Left lung (tissue), 4 donors: ENCODE measurements at regions not wholly inside any gene's neighbourhood (a gene's known extent, or its start where the extent isn't known, plus 50 kb on each side); places are given as distances from the start of the nearest gene placed in this dataset.

Experiments
- ATAC-seq: fragments of 200-7000 bp; cut with Tn5 transposase; one replicate; pipeline ENCODE4 v1.9.1; 2020; ENCODE audit warnings: moderate library complexity
- DNase-seq, 4 donors: peaks; one replicate each; pipeline ENCODE4 v3.0.0-alpha.2; 2013 to 2020
- H3K27ac ChIP-seq, 2 donors: fragments of 200-600 bp; sonication (generic) in 1 of 2; one replicate each; pipeline versions ENCODE4 v1.5.0 to v1.8.0; 2020 to 2021
- H3K27me3 ChIP-seq, 2 donors: fragments of 200-600 bp; sonication (generic) in 1 of 2; one replicate each; pipeline versions ENCODE4 v1.5.0 to v1.8.0; 2020 to 2021
- H3K36me3 ChIP-seq, 2 donors: fragments of 200-600 bp; sonication (generic) in 1 of 2; one replicate each; pipeline versions ENCODE4 v1.5.0 to v1.8.0; 2020 to 2021
- H3K4me1 ChIP-seq, 2 donors: fragments of 200-600 bp; one replicate each; pipeline ENCODE4 v1.8.0; 2021
- H3K4me3 ChIP-seq, 2 donors: fragments of 200-600 bp; sonication (generic) in 1 of 2; one replicate each; pipeline versions ENCODE4 v1.5.0 to v1.8.0; 2020 to 2021; ENCODE audit warnings: mild to moderate bottlenecking in 1 of 2
- H3K9me3 ChIP-seq, 2 donors: fragments of 200-600 bp; sonication (generic) in 1 of 2; one replicate each; pipeline versions ENCODE4 v1.5.0 to v1.8.0; 2020 to 2021
- intact Hi-C, 2 donors: fragments of 100-400 bp; cut with DNase I; formaldehyde crosslinking; loops; one replicate each; pipeline versions ENCODE4 v1.11.2 to v1.14.2; 2022
- TF ChIP-seq, protein P1 (sequence below), 2 donors: fragments of 200-600 bp; sonication (generic) in 1 of 2; IDR thresholded peaks; one replicate each; pipeline versions ENCODE4 v1.5.0 to v1.8.0; 2021; ENCODE audit warnings: antibody characterized with exemption in 2 of 2
- donor health status: DM: no; HTN: yes; CAD: no.
- donor health status: DM: no; HTN: no; CAD: no.

DNA sequence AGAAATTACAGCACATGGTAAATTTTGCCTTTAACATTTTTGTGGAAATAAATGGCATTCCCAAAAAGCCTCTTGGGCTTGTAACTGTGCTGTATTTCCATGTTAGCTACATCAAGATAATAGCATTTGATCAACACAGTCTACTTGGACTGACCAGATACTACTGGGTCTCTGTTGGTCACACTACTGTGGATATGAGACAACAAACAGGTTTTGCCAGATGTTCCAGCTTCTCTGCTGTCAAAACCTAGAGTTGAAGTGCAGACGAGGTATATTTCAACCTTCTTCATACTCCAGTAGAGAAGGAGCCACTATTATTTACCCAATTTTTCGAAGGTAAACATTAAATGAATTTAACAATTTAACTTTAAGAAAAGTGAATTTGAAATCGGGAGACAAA lies 284.7 kb upstream of the CITED2 start:
- Histone ChIP-seq H3K27me3 (no peaks in the 10 kb centered on the region), H3K27ac (no peak overlapping the region), H3K36me3 (no peaks in the 10 kb centered on the region), H3K4me3 (no peak overlapping the region), H3K9me3 (peaks cover 0 to 7% of the 10 kb centered on the region in 2 donors), H3K4me1 (no peaks in the 10 kb centered on the region)
- TF ChIP-seq, protein P1, sequence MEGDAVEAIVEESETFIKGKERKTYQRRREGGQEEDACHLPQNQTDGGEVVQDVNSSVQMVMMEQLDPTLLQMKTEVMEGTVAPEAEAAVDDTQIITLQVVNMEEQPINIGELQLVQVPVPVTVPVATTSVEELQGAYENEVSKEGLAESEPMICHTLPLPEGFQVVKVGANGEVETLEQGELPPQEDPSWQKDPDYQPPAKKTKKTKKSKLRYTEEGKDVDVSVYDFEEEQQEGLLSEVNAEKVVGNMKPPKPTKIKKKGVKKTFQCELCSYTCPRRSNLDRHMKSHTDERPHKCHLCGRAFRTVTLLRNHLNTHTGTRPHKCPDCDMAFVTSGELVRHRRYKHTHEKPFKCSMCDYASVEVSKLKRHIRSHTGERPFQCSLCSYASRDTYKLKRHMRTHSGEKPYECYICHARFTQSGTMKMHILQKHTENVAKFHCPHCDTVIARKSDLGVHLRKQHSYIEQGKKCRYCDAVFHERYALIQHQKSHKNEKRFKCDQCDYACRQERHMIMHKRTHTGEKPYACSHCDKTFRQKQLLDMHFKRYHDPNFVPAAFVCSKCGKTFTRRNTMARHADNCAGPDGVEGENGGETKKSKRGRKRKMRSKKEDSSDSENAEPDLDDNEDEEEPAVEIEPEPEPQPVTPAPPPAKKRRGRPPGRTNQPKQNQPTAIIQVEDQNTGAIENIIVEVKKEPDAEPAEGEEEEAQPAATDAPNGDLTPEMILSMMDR (IDR thresholded peaks at IDR 0.05), result no peak
- ATAC-seq (no peak), DNase-seq (no peak)
- intact Hi-C loops, result no loop called here

DNA sequence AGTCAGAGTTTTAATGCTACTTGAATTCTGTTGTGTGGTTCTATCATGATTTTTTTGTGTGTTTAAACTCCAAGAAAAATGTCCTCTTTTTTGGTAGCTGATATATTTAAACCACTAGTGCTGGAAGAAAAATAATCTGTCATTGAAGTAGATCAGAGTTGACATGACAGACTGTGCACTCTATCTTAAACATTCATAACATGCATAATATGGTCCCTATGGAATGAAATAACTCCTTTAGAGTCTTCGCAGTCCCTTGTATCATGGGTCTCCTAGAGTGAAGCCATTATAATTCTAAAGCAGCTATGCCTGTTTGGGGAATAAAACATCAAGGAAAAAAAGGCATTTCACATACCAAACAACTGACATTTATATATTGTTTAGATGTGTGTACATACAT lies 282.7 kb upstream of the CITED2 start:
- intact Hi-C loops, result no loop called here
- Histone ChIP-seq H3K9me3 (no peaks in the 10 kb centered on the region), H3K27me3 (no peaks in the 10 kb centered on the region), H3K27ac (no peak overlapping the region), H3K4me1 (no peaks in the 10 kb centered on the region), H3K4me3 (no peak overlapping the region), H3K36me3 (no peaks in the 10 kb centered on the region)
- TF ChIP-seq, protein P1 (IDR thresholded peaks at IDR 0.05), result no peak
- DNase-seq (no peak), ATAC-seq (no peak)

DNA sequence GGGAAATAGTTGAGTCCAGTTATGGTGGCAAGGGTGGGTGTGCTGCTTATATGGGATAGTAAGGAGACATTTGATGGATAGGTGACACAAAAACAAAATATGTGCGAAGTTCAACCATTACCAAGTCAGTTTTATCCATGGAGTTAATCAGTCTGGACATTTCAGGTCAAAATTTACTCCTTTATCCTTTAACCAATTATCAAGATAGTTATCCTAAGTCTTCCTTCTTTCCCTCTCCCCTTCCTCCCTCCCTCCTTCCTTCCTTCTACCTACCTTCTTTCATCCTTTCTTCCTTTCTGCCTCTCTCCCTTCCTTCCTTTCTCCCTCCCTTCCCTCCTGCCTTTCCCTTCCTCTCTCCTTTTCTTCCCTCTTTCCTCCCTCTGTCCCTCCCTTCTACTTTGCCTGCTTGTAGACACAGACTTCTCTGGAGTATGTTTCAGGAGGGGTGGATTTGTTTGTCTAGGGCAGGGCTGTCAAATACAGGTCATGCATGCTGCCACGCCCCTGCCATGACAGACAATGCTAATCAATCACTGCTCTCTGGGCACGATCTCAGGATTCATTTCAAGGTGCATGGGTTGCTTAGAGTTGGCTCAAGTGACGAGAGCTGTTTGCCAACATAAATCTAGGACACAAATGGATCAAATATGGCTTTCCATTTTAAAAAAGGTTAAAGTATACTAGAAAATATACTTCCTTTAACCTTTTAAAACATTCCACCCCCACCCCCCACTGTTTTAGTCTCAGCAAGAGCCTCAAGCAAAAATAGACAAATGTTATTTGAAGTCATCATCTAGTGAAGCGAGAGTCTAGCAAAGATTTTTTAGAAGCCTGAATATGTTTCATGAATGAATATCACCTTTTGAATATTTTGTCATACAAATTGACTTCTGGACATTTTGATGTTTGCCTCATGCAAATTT lies 281.6 kb upstream of the CITED2 start:
- ATAC-seq (peak; percentile 84), DNase-seq (no peak)
- no peaks in the 10 kb centered on the region for H3K36me3 ChIP-seq
- TF ChIP-seq, protein P1 (IDR thresholded peaks at IDR 0.05), result no peak
- no peaks in the 10 kb centered on the region for H3K9me3 ChIP-seq
- no peaks in the 10 kb centered on the region for H3K4me1 ChIP-seq
- no peaks in the 10 kb centered on the region for H3K27me3 ChIP-seq
- intact Hi-C loops, result no loop called here
- H3K4me3 ChIP-seq, result no peak overlapping the region
- no peak overlapping the region for H3K27ac ChIP-seq

DNA sequence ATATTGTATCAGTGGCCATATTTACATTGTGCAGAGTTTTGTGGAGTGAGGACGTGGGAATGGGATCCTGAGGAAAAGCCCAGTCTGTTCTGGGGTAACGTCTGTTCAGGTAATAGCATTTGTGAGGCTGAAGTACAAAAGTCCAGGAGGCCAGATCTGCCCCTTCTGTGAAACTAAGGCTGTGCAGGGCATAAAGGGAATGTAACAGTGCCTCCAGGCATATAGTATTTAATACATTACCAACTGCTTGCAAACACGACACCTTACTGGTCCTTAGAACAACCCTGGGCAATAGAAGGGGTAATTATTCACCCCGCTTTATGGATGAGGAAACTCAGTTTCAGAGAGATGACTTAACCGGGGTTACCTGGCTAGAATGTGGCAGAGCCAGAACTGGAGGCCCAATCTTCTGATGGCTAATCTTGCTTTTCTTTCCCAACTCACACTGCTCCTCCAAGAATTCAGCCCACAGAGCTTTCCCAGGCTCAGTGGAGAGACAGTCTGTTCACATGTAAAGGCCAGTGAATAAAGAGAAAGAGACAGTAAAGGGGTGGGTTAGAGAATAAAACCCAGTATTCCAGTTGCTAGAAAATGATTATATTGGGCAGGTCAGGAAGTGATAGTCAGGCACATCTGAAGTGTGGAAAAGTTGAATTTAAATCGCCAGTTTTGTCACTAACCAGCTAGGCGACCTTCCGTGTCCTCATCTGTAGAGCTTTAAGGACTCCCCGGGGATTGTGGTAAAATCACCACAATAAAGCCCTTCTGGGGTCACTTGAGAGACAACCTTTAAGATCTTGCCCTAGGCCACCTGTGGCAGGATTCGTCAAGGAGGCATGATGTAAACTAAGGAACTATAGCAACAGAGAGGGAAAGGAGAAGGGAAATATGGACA lies 280.7 kb upstream of the CITED2 start:
- Histone ChIP-seq H3K4me3 (no peak overlapping the region), H3K36me3 (no peaks in the 10 kb centered on the region), H3K27me3 (no peaks in the 10 kb centered on the region), H3K9me3 (no peaks in the 10 kb centered on the region), H3K27ac (no peak overlapping the region), H3K4me1 (no peaks in the 10 kb centered on the region)
- intact Hi-C loops, result no loop called here
- no peak for ATAC-seq
- TF ChIP-seq, protein P1 (IDR thresholded peaks at IDR 0.05), result no peak
- DNase-seq, result no peak

DNA sequence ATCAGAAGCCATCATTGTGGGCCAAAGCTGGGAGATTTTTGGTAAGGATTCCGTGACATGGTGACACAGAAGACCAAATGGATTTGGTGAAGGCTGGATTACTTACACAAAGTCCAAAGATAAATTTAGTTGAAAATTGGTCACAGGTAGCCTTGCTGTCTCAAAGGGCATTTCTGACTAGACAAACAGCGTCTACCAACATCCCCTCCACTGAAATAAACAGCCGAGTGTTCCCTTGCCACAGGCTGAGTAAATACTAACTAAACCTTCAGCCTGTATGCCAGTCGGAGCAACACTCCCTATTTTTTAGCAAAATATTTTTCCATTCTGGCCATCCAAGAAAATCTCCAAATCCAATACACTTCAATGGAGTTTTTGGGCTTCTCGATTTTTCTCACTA lies 279.9 kb upstream of the CITED2 start:
- H3K9me3 ChIP-seq, result no peaks in the 10 kb centered on the region
- H3K27me3 ChIP-seq, result no peaks in the 10 kb centered on the region
- H3K27ac ChIP-seq, result no peak overlapping the region
- no peak overlapping the region for H3K4me3 ChIP-seq
- TF ChIP-seq, protein P1 (IDR thresholded peaks at IDR 0.05), result no peak
- no peaks in the 10 kb centered on the region for H3K36me3 ChIP-seq
- ATAC-seq (no peak), DNase-seq (no peak)
- H3K4me1 ChIP-seq, result peaks cover 0 to 2% of the 10 kb centered on the region in 2 donors
- intact Hi-C loops, result no loop called here
